ENCODE measurements at regions not wholly inside any gene's neighbourhood (a gene's known extent, or its start where the extent isn't known, plus 50 kb on each side); places are given as distances from the start of the nearest gene placed in this dataset.

DNA sequence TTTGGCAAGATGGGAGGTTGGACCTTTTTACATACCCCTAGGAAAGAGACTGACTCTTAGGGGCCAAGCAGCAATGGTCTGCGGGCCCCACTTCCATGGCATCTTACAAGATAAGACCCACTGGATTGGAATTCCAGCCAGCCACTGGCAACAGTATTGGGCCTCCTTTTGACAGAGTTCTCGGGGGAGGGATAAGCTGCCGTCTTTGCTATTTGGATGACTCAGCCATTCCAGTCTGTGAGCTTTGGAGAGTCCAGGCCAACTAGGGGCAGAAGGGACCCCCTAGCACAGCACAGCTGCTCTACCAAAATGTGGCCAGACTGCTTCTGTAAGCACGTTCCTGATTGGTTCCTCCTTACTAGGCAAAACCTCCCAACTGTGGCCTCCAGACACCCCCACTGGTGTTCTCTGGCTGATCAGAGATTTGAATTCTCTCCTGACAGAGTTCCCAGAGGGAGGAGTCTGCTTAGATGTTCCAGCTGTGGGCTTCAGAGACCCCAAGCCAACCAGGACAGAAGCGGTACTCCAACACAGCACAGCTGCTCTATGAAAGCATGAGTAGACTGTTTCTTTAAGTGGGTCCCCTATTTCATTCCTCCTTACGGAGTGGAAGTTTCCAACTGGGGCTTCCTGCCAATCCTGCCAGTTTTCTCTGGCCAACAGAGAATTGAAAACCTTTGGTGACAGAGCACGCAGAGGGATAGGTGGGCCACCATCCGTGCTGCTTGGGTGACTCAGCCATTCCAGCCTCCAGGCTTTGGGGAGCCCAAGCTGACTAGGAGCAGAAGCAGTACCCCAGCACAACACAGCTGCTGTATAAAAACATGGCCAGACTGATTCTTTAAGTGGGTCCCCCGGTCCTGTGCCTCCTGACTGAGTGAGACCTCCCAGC lies 672.1 kb upstream of the RIOK2 start:
- DNase-seq (ENCODE audit: low spot score) (no peak), ATAC-seq (ENCODE audit: insufficient number of reproducible peaks, low FRiP score, low read depth) (no peak)
- Histone ChIP-seq H3K27ac (no peak overlapping the region), H3K4me1 (ENCODE audit: control insufficient read depth in 1 of 2, low read depth in 2 of 2) (no peaks in the 10 kb centered on the region), H3K4me3 (no peak overlapping the region), H3K36me3 (no peaks in the 10 kb centered on the region), H3K9me3 (no peaks in the 10 kb centered on the region), H3K27me3 (replicated peaks; ENCODE audit: insufficient read depth) (no peaks in the 10 kb centered on the region)
- TF ChIP-seq, protein P1, sequence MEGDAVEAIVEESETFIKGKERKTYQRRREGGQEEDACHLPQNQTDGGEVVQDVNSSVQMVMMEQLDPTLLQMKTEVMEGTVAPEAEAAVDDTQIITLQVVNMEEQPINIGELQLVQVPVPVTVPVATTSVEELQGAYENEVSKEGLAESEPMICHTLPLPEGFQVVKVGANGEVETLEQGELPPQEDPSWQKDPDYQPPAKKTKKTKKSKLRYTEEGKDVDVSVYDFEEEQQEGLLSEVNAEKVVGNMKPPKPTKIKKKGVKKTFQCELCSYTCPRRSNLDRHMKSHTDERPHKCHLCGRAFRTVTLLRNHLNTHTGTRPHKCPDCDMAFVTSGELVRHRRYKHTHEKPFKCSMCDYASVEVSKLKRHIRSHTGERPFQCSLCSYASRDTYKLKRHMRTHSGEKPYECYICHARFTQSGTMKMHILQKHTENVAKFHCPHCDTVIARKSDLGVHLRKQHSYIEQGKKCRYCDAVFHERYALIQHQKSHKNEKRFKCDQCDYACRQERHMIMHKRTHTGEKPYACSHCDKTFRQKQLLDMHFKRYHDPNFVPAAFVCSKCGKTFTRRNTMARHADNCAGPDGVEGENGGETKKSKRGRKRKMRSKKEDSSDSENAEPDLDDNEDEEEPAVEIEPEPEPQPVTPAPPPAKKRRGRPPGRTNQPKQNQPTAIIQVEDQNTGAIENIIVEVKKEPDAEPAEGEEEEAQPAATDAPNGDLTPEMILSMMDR (IDR thresholded peaks at IDR 0.05): no peak

GRCh38 chr5:97874491-97874890 lies 691.4 kb upstream of the RIOK2 start:
- H3K4me3 ChIP-seq: no peak overlapping the region
- DNase-seq (ENCODE audit: low spot score) (no peak), ATAC-seq (ENCODE audit: insufficient number of reproducible peaks, low FRiP score, low read depth) (no peak)
- no peak overlapping the region for H3K27ac ChIP-seq
- no peaks in the 10 kb centered on the region for H3K4me1 ChIP-seq (ENCODE audit: control insufficient read depth in 1 of 2, low read depth in 2 of 2)
- no peaks in the 10 kb centered on the region for H3K27me3 ChIP-seq (replicated peaks; ENCODE audit: insufficient read depth)
- no peaks in the 10 kb centered on the region for H3K9me3 ChIP-seq
- no peaks in the 10 kb centered on the region for H3K36me3 ChIP-seq
- TF ChIP-seq, protein P1 (IDR thresholded peaks at IDR 0.05): no peak

DNA sequence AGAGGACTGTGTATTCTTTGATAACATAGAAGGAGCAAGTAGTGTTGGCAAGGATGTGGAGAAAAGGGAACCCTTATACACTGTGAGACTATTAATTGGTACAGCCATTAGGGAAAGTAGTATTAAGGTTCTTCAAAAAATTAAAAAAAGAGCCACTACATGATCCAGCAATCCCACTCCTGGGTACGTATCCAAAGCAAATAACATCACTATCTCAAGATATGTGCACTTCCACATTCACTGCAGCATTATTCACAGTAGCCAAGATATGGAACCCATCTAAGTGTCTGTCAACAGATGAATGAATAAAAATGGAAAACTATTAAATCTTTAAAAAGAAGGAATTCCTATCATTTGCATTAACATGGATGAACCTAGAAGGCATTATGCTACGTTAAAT lies 693.2 kb upstream of the RIOK2 start:
- ATAC-seq (ENCODE audit: insufficient number of reproducible peaks, low FRiP score, low read depth): no peak
- TF ChIP-seq, protein P1 (IDR thresholded peaks at IDR 0.05): no peak

DNA sequence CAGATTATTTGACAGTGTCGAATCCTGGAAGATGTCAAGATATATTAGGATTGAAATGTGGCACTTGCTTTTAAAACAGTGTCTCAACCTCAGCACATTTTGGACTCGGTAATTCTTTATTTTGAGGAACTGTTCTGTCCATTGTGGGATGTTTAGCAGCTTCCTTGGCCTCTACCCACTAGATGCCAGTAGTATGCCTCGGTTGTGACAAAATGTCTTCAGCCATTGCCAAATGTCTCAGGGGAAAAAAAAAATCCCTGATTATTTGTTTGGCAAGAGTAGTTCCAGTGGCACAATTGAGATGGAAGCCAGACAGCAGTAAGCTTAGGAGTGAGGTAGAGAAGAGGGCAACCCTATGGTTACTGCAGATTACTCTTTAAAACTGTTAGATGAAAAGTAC lies 694.5 kb upstream of the RIOK2 start:
- H3K27me3 ChIP-seq (replicated peaks; ENCODE audit: insufficient read depth): no peaks in the 10 kb centered on the region
- no peaks in the 10 kb centered on the region for H3K9me3 ChIP-seq
- no peak overlapping the region for H3K27ac ChIP-seq
- ATAC-seq (ENCODE audit: insufficient number of reproducible peaks, low FRiP score, low read depth) (no peak), DNase-seq (ENCODE audit: low spot score) (no peak)
- no peaks in the 10 kb centered on the region for H3K4me1 ChIP-seq (ENCODE audit: control insufficient read depth in 1 of 2, low read depth in 2 of 2)
- no peak overlapping the region for H3K4me3 ChIP-seq
- H3K36me3 ChIP-seq: no peaks in the 10 kb centered on the region
- TF ChIP-seq, protein P1 (IDR thresholded peaks at IDR 0.05): no peak

More for the DNA sequence above, 693.2 kb upstream of the RIOK2 start:
- Histone ChIP-seq H3K4me1 (ENCODE audit: control insufficient read depth in 1 of 2, low read depth in 2 of 2) (no peaks in the 10 kb centered on the region), H3K27me3 (replicated peaks; ENCODE audit: insufficient read depth) (no peaks in the 10 kb centered on the region), H3K4me3 (no peak overlapping the region), H3K9me3 (no peaks in the 10 kb centered on the region), H3K27ac (no peak overlapping the region), H3K36me3 (no peaks in the 10 kb centered on the region)
- DNase-seq (ENCODE audit: low spot score): no peak

DNA sequence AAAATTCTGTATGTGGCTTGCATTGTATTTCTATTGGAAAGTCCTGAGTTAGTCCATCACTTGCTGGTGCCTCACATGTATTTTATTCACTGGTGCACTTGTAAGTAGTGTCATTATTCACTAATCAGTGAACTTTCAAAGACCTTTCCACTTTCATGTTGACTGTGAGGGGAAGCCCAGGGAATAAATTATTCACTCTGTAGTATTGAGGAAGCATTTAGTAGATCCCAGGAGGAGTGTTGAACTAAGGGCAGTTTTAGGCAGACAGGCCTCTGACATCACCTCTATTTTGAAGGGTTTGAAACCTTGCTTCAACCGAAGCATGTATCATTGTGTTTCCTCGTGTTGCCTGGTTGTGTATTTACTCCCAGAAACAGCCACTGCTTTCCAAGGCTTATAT lies 705.4 kb upstream of the RIOK2 start:
- no peak for ATAC-seq (ENCODE audit: insufficient number of reproducible peaks, low FRiP score, low read depth)
- H3K27ac ChIP-seq: no peak overlapping the region
- no peak for DNase-seq (ENCODE audit: low spot score)

More for the DNA sequence above, 705.4 kb upstream of the RIOK2 start:
- Histone ChIP-seq H3K4me3 (no peak overlapping the region), H3K4me1 (ENCODE audit: control insufficient read depth in 1 of 2, low read depth in 2 of 2) (no peaks in the 10 kb centered on the region), H3K27me3 (replicated peaks; ENCODE audit: insufficient read depth) (no peaks in the 10 kb centered on the region), H3K9me3 (no peaks in the 10 kb centered on the region), H3K36me3 (no peaks in the 10 kb centered on the region)
- TF ChIP-seq, protein P1 (IDR thresholded peaks at IDR 0.05): no peak

Data from thoracic aorta (tissue), 2 donors.